ENCODE measurements at regions not wholly inside any gene's neighbourhood (a gene's known extent, or its start where the extent isn't known, plus 50 kb on each side); places are given as distances from the start of the nearest gene placed in this dataset.

GRCh38 chr21:35609263-35609662 lies 451.1 kb downstream of the SETD4 start:
- ChIA-PET POLR2A (no interaction called here), CTCF (no interaction called here)
- Histone ChIP-seq H3K4me2 (no peak overlapping the region), H3K9me3 (no peaks in the 10 kb centered on the region), H3K4me3 (no peak overlapping the region), H3K4me1 (no peaks in the 10 kb centered on the region), H3K27ac (no peak overlapping the region)
- 15% methylated on average over 4 of the region's 4 CpGs for WGBS (ENCODE audit: missing lambda C conversion rate)
- TF ChIP-seq HMGXB4 (CRISPR knock-in tag; IDR thresholded peaks at IDR 0.05; ENCODE audit: borderline replicate concordance) = no peak
- TF ChIP-seq ATOH8 (CRISPR knock-in tag; IDR thresholded peaks at IDR 0.05; ENCODE audit: low read depth) = no peak
- no peak for TF ChIP-seq RCOR1 (IDR thresholded peaks at IDR 0.05; ENCODE audit: low read depth, low read length)
- no peak for TF ChIP-seq MAFK (IDR thresholded peaks at IDR 0.05; ENCODE audit: partially characterized antibody)
- no peak for TF ChIP-seq TP53 (CRISPR knock-in tag; IDR thresholded peaks at IDR 0.05)
- no peak for TF ChIP-seq RAD21 (conservative IDR thresholded peaks at IDR 0.05 in 1 of 2, IDR thresholded peaks at IDR 0.05 in 1 of 2)
- TF ChIP-seq JUNB (IDR thresholded peaks at IDR 0.05) = no peak
- no peak for TF ChIP-seq FOSB (CRISPR knock-in tag; IDR thresholded peaks at IDR 0.05)
- DNase-seq (ENCODE audit: low read depth in 1 of 2, low spot score in 1 of 2) (no peak), FAIRE-seq (no peak), ATAC-seq (no peak)

GRCh38 chr21:35607406-35607805 lies 452.9 kb downstream of the SETD4 start:
- CTCF ChIA-PET = no interaction called here
- H3K27ac ChIP-seq = no peak overlapping the region
- FAIRE-seq (no peak), ATAC-seq (no peak), DNase-seq (ENCODE audit: low read depth in 1 of 2, low spot score in 1 of 2) (no peak)
- TF ChIP-seq HMGXB4 (CRISPR knock-in tag; IDR thresholded peaks at IDR 0.05; ENCODE audit: borderline replicate concordance) (no peak), MAX (IDR thresholded peaks at IDR 0.05) (no peak), FOSB (CRISPR knock-in tag; IDR thresholded peaks at IDR 0.05) (no peak), HDAC2 (IDR thresholded peaks at IDR 0.05) (no peak), ATOH8 (CRISPR knock-in tag; IDR thresholded peaks at IDR 0.05; ENCODE audit: low read depth) (no peak), RAD21 (conservative IDR thresholded peaks at IDR 0.05 in 1 of 2, IDR thresholded peaks at IDR 0.05 in 1 of 2) (no peak)
- no peak overlapping the region for H3K4me2 ChIP-seq
- WGBS (ENCODE audit: missing lambda C conversion rate) = 6% methylated on average over 5 of the region's 5 CpGs
- no peak overlapping the region for H3K4me3 ChIP-seq
- no peaks in the 10 kb centered on the region for H3K4me1 ChIP-seq
- no peaks in the 10 kb centered on the region for H3K9me3 ChIP-seq
- POLR2A ChIA-PET = no interaction called here

GRCh38 chr21:35606578-35606977 lies 453.7 kb downstream of the SETD4 start:
- Histone ChIP-seq H3K27ac (no peak overlapping the region), H3K4me1 (no peaks in the 10 kb centered on the region), H3K4me2 (no peak overlapping the region), H3K4me3 (no peak overlapping the region), H3K9me3 (no peaks in the 10 kb centered on the region)
- 0% methylated on average over 2 of the region's 2 CpGs for WGBS (ENCODE audit: missing lambda C conversion rate)
- ATAC-seq (no peak), FAIRE-seq (no peak), DNase-seq (ENCODE audit: low read depth in 1 of 2, low spot score in 1 of 2) (no peak)
- POLR2A ChIA-PET = no interaction called here
- TF ChIP-seq RCOR1 (IDR thresholded peaks at IDR 0.05; ENCODE audit: low read depth, low read length) (no peak), MAFK (IDR thresholded peaks at IDR 0.05; ENCODE audit: partially characterized antibody) (no peak), RARB (CRISPR knock-in tag; IDR thresholded peaks at IDR 0.05) (no peak), HOXA7 (CRISPR knock-in tag; IDR thresholded peaks at IDR 0.05) (no peak), HMGXB4 (CRISPR knock-in tag; IDR thresholded peaks at IDR 0.05; ENCODE audit: borderline replicate concordance) (no peak)
- CTCF ChIA-PET = no interaction called here

Data from A549 (cell line).